ENCODE measurements at regions not wholly inside any gene's neighbourhood (a gene's known extent, or its start where the extent isn't known, plus 50 kb on each side); places are given as distances from the start of the nearest gene placed in this dataset.
"Not testable (repeated sequence)": the region's sequence is repeated elsewhere in the genome, so short reads cannot be mapped to it uniquely, and the experiment has no call there.

DNA sequence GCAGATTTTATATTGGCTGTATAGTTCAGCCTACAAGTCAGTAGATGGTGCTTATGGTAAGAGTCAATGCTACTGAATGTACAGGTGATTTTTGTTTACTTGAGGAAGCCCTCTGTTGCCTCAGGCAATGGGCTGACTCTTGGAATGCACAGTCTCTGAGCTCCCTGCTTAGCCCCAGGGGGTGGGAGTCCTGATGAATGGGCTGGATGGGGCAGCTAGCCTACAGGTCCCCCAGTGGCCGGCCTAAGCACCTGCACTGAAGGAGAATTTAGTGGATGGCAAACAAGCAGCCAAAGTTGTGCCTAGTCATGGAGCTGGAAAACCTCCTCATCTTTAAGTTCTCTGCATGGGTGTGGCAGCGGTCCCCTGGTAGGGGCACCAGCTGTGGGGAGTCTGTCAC is 101.8 kb upstream of the CXorf51B start:
- no peak overlapping the region for H3K9ac ChIP-seq (ENCODE audit: insufficient read length, low read depth)
- TF ChIP-seq SUZ12 (IDR thresholded peaks at IDR 0.05; ENCODE audit: extremely low read depth, insufficient read depth, insufficient read length) (no peak), YY1 (IDR thresholded peaks at IDR 0.05; ENCODE audit: insufficient read depth, insufficient read length) (no peak), ZNF274 (IDR thresholded peaks at IDR 0.05; ENCODE audit: low read depth, low read length) (no peak)
- H3K9me3 ChIP-seq (ENCODE audit: insufficient read depth, low read length) = no peaks in the 10 kb centered on the region
- no peak overlapping the region for H3K4me3 ChIP-seq (ENCODE audit: insufficient read length, low read depth)
- H3K4me1 ChIP-seq (ENCODE audit: insufficient read depth, insufficient read length) = no peaks in the 10 kb centered on the region
- DNase-seq (ENCODE audit: low read depth, low spot score) = peak; percentile 27
- no peaks in the 10 kb centered on the region for H3K36me3 ChIP-seq (ENCODE audit: insufficient read depth, insufficient read length, low read length)
- H3K27me3 ChIP-seq (ENCODE audit: insufficient read depth, insufficient read length) = no peaks in the 10 kb centered on the region

DNA sequence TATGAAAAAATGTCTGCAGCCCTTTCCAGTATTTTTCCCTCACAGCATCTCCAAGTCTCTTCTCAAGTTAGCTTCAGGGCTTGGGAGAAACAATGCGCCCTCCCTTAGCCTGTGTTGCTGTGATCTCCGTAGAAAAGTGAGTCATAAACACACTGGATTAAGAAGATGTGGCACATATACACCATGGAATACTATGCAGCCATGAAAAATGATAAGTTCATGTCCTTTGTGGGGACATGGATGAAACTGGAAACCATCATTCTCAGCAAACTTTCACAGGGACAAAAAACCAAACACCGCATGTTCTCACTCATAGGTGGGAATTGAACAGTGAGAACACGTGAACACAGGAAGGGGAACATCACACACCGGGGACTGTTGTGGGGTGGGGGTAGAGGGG is 100.7 kb upstream of the CXorf51B start:
- H3K36me3 ChIP-seq (ENCODE audit: insufficient read depth, insufficient read length, low read length); H3K9ac ChIP-seq (ENCODE audit: insufficient read length, low read depth); H3K27me3 ChIP-seq (ENCODE audit: insufficient read depth, insufficient read length); DNase-seq (ENCODE audit: low read depth, low spot score); H3K9me3 ChIP-seq (ENCODE audit: insufficient read depth, low read length); H3K4me3 ChIP-seq (ENCODE audit: insufficient read length, low read depth); H3K4me1 ChIP-seq (ENCODE audit: insufficient read depth, insufficient read length): not testable (repeated sequence)

DNA sequence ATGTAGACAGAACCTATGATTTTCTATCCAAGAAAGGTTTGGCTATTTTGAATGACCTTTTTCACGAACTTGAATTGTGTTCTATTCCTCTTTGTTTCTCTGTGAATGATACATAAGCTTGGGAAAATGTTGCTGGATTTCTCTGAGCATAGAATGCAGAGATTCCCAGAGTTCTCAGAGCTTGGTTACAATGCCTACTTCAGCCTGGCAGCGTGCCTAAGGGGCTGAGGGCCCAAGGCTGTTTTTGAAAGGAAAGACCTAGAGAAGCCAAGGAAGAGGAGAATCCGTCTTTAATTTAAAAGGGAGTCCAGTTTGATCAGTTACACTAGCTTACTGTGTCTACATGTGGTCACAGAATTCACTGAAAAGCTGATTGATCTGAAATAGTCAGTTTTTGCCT is 55.3 kb upstream of the CXorf51B start:
- Histone ChIP-seq H3K27me3 (ENCODE audit: insufficient read depth, insufficient read length) (no peaks in the 10 kb centered on the region), H3K36me3 (ENCODE audit: insufficient read depth, insufficient read length, low read length) (no peaks in the 10 kb centered on the region), H3K4me1 (ENCODE audit: insufficient read depth, insufficient read length) (no peaks in the 10 kb centered on the region), H3K9ac (ENCODE audit: insufficient read length, low read depth) (no peak overlapping the region), H3K9me3 (ENCODE audit: insufficient read depth, low read length) (no peaks in the 10 kb centered on the region), H3K4me3 (ENCODE audit: insufficient read length, low read depth) (no peak overlapping the region)
- no peak for TF ChIP-seq YY1 (IDR thresholded peaks at IDR 0.05; ENCODE audit: insufficient read depth, insufficient read length)
- no peak for TF ChIP-seq ZNF274 (IDR thresholded peaks at IDR 0.05; ENCODE audit: low read depth, low read length)
- TF ChIP-seq SUZ12 (IDR thresholded peaks at IDR 0.05; ENCODE audit: extremely low read depth, insufficient read depth, insufficient read length) = no peak
- no peak for DNase-seq (ENCODE audit: low read depth, low spot score)

DNA sequence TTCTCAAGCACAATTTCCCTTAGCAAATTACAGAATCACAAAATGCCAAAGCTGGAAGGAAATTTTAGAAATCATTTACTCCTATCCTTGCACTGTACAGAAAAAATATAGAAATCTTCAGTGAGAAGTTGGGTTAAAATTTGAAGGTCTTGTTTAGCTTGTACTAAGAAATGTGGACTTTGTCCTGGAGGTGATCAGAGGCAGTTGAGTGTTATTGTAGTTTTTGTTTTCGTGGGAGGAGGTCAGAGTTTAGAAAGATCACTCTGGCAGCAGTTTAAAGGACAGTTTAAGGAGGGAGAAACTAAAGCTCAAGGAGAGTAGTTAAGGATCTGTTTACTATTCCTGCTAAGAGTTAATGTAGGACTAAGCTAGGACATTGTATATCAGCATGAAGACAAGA is 54.4 kb upstream of the CXorf51B start:
- H3K36me3 ChIP-seq (ENCODE audit: insufficient read depth, insufficient read length, low read length) = no peaks in the 10 kb centered on the region
- H3K4me3 ChIP-seq (ENCODE audit: insufficient read length, low read depth) = no peak overlapping the region
- H3K9ac ChIP-seq (ENCODE audit: insufficient read length, low read depth) = no peak overlapping the region
- no peaks in the 10 kb centered on the region for H3K4me1 ChIP-seq (ENCODE audit: insufficient read depth, insufficient read length)
- H3K9me3 ChIP-seq (ENCODE audit: insufficient read depth, low read length) = no peaks in the 10 kb centered on the region
- no peak for TF ChIP-seq SUZ12 (IDR thresholded peaks at IDR 0.05; ENCODE audit: extremely low read depth, insufficient read depth, insufficient read length)
- TF ChIP-seq ZNF274 (IDR thresholded peaks at IDR 0.05; ENCODE audit: low read depth, low read length) = no peak
- TF ChIP-seq YY1 (IDR thresholded peaks at IDR 0.05; ENCODE audit: insufficient read depth, insufficient read length) = no peak
- H3K27me3 ChIP-seq (ENCODE audit: insufficient read depth, insufficient read length) = no peaks in the 10 kb centered on the region
- DNase-seq (ENCODE audit: low read depth, low spot score) = no peak
